CD4-positive, CD25-positive, alpha-beta regulatory T cell (primary cell): ENCODE measurements at regions not wholly inside any gene's neighbourhood (a gene's known extent, or its start where the extent isn't known, plus 50 kb on each side); places are given as distances from the start of the nearest gene placed in this dataset.

Experiments
- ATAC-seq, 2 donors: fragments of 150-1000 bp; cut with Tn5 transposase; one replicate each; pipeline ENCODE4 v1.10.0; 2021; ENCODE audit warnings: low read depth in 2 of 2, moderate number of reproducible peaks in 2 of 2, moderate library complexity in 1 of 2
- DNase-seq, 3 donors: peaks; one replicate each; pipeline versions ENCODE4 v3.0.0 to v3.0.0-alpha.2; 2012 to 2022; ENCODE audit warnings: mixed read lengths in 1 of 3
- H3K27ac ChIP-seq: one replicate; pipeline ENCODE4 v1.7.0; 2013; ENCODE audit warnings: mild to moderate bottlenecking, low read length; ENCODE audit not compliant: insufficient read depth, poor library complexity, severe bottlenecking
- H3K27me3 ChIP-seq: one replicate; pipeline ENCODE4 v1.7.0; 2013; ENCODE audit warnings: low read length; ENCODE audit not compliant: control insufficient read depth, insufficient read depth
- H3K36me3 ChIP-seq: one replicate; pipeline ENCODE4 v1.7.0; 2013; ENCODE audit warnings: mild to moderate bottlenecking, low read length, moderate library complexity; ENCODE audit not compliant: control insufficient read depth, insufficient read depth
- H3K4me1 ChIP-seq: 2 replicates; pipeline ENCODE4 v1.7.0; 2013; ENCODE audit warnings: mild to moderate bottlenecking, low read length; ENCODE audit not compliant: insufficient read depth, control insufficient read depth, poor library complexity, severe bottlenecking
- H3K4me3 ChIP-seq: one replicate; pipeline ENCODE4 v1.7.0; 2013; ENCODE audit warnings: low read depth, mild to moderate bottlenecking, low read length, moderate library complexity
- H3K9me3 ChIP-seq, 2 experiments: 1 replicate in 1 of 2; 2 replicates in 1 of 2; pipeline ENCODE4 v1.7.0; 2013; ENCODE audit warnings: low read length in 2 of 2, mild to moderate bottlenecking in 1 of 2, moderate library complexity in 1 of 2; ENCODE audit not compliant: control insufficient read depth in 2 of 2
- H3K27ac Mint-ChIP-seq, 3 donors: one replicate each; pipeline ENCODE4 v1.8.0; 2020 to 2022; ENCODE audit warnings: mild to moderate bottlenecking in 3 of 3, mixed read lengths in 3 of 3, moderate library complexity in 2 of 3
- H3K27me3 Mint-ChIP-seq: one replicate; pipeline ENCODE4 v1.8.0; 2022; ENCODE audit warnings: mild to moderate bottlenecking, mixed read lengths
- H3K36me3 Mint-ChIP-seq: one replicate; pipeline ENCODE4 v1.8.0; 2020; ENCODE audit warnings: mixed read lengths
- H3K4me1 Mint-ChIP-seq, 4 donors: one replicate each; pipeline ENCODE4 v1.8.0; 2020 to 2022; ENCODE audit warnings: mixed read lengths in 4 of 4, mild to moderate bottlenecking in 1 of 4
- H3K4me3 Mint-ChIP-seq, 4 donors: one replicate each; pipeline ENCODE4 v1.8.0; 2020 to 2022; ENCODE audit warnings: mild to moderate bottlenecking in 4 of 4, mixed read lengths in 4 of 4, moderate library complexity in 3 of 4
- H3K9me3 Mint-ChIP-seq, 7 donors: one replicate each; pipeline ENCODE4 v1.8.0; 2020 to 2022; ENCODE audit warnings: mixed read lengths in 7 of 7, mild to moderate bottlenecking in 3 of 7, moderate library complexity in 2 of 7

DNA sequence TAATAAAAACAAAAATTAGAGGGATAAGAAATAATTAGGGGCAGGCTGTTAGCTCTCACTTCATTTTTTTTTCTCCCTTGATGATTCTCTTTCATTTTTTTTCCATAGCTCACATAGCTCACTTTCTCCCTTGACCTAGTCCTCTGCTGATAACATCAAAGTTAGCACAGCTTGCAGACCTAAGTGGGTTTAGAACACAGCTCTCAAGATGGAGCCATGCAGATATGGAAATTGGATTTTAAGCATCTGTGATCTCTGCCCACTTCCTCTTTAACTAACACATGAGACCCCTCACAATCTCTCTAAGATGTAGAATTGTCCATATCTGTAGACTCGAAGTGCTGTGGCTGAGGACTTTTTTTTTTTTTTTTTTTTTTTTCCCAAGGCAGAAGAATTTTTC is 257.1 kb downstream of the SOX4 start:
- ATAC-seq, result no peak
- Histone ChIP-seq H3K27ac (no peak overlapping the region), H3K27me3 (no peaks in the 10 kb centered on the region), H3K9me3 (no peaks in the 10 kb centered on the region), H3K36me3 (no peaks in the 10 kb centered on the region), H3K4me3 (no peak overlapping the region), H3K4me1 (no peaks in the 10 kb centered on the region)
- peaks cover 8% of the 10 kb centered on the region for H3K27me3 Mint-ChIP-seq
- H3K36me3 Mint-ChIP-seq, result no peaks in the 10 kb centered on the region
- H3K27ac Mint-ChIP-seq, result no peak overlapping the region
- DNase-seq, result no peak
- no peak overlapping the region for H3K4me3 Mint-ChIP-seq
- H3K4me1 Mint-ChIP-seq, result peaks cover 0 to 5% (median 0%) of the 10 kb centered on the region in 4 donors
- peaks cover 0 to 3% (median 0%) of the 10 kb centered on the region in 7 donors for H3K9me3 Mint-ChIP-seq

- H3K27ac ChIP-seq, result no peak overlapping the region
- H3K27me3 ChIP-seq, result no peaks in the 10 kb centered on the region
- H3K27ac Mint-ChIP-seq, result no peak overlapping the region
- no peak overlapping the region for H3K4me3 ChIP-seq
- no peak overlapping the region for H3K4me3 Mint-ChIP-seq
- H3K9me3 ChIP-seq, result no peaks in the 10 kb centered on the region
- DNase-seq, result no peak
- no peaks in the 10 kb centered on the region for H3K36me3 Mint-ChIP-seq
- H3K4me1 ChIP-seq, result no peaks in the 10 kb centered on the region
- ATAC-seq, result no peak
- no peaks in the 10 kb centered on the region for H3K36me3 ChIP-seq
- H3K27me3 Mint-ChIP-seq, result no peaks in the 10 kb centered on the region
- no peaks in the 10 kb centered on the region for H3K4me1 Mint-ChIP-seq
- H3K9me3 Mint-ChIP-seq, result peaks cover 0 to under 1% (median 0%) of the 10 kb centered on the region in 7 donors
Measured at GRCh38 chr6:21855811-21856455, 262.4 kb downstream of the SOX4 start.

DNA sequence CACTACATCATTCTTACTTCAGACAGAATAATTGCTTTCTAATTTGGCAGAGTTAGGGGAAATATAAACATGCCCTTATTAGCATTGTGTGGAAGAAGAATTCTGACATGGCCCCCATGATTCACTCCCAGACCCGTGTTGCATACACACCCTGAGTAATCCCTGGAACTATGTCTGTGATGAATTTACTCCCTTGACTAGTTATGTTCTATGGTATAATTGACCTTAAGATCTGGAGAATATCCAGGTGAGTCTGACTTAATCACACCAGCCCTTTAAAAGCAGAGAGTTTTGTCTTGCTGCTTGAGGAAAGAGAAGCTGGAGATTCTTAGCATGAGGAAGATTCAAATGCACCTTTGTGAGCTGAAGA is 262.9 kb downstream of the SOX4 start:
- Mint-ChIP-seq H3K36me3 (no peaks in the 10 kb centered on the region), H3K27me3 (no peaks in the 10 kb centered on the region), H3K4me3 (no peak overlapping the region), H3K9me3 (peaks cover 0 to 5% (median 0%) of the 10 kb centered on the region in 7 donors), H3K27ac (no peak overlapping the region), H3K4me1 (no peaks in the 10 kb centered on the region)
- ATAC-seq, result no peak
- no peaks in the 10 kb centered on the region for H3K4me1 ChIP-seq
- H3K27ac ChIP-seq, result no peak overlapping the region
- no peaks in the 10 kb centered on the region for H3K27me3 ChIP-seq
- H3K9me3 ChIP-seq, result no peaks in the 10 kb centered on the region
- no peak overlapping the region for H3K4me3 ChIP-seq
- no peaks in the 10 kb centered on the region for H3K36me3 ChIP-seq
- no peak for DNase-seq

GRCh38 chr6:21856844-21857243 is 263.3 kb downstream of the SOX4 start:
- Histone ChIP-seq H3K4me3 (no peak overlapping the region), H3K4me1 (no peaks in the 10 kb centered on the region), H3K27ac (no peak overlapping the region), H3K9me3 (no peaks in the 10 kb centered on the region), H3K36me3 (no peaks in the 10 kb centered on the region), H3K27me3 (no peaks in the 10 kb centered on the region)
- DNase-seq (no peak), ATAC-seq (no peak)
- H3K27me3 Mint-ChIP-seq, result no peaks in the 10 kb centered on the region
- H3K27ac Mint-ChIP-seq, result no peak overlapping the region
- H3K4me1 Mint-ChIP-seq, result no peaks in the 10 kb centered on the region
- no peak overlapping the region for H3K4me3 Mint-ChIP-seq
- peaks cover 0 to 5% (median 0%) of the 10 kb centered on the region in 7 donors for H3K9me3 Mint-ChIP-seq
- H3K36me3 Mint-ChIP-seq, result no peaks in the 10 kb centered on the region

DNA sequence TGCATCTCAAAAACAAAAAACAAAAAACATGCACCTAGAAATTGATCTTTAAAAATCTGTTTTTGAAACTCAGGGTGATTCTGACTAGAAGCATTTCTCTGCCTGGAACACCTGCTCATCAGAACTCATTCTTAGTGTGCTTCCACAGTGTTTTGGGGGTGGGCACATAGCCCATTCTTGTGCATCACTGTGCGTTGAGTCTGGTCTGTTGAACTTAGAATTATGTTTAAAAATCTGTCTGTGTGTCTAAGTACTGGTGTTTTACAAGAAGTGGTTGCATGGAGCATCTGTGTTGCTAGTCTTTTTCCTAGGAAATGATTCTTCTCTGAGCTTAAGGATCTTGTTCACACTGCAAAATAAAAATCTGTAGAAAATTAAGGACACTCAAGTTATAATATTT is 264.5 kb downstream of the SOX4 start:
- Histone ChIP-seq H3K27me3 (no peaks in the 10 kb centered on the region), H3K36me3 (no peaks in the 10 kb centered on the region), H3K27ac (no peak overlapping the region), H3K4me1 (no peaks in the 10 kb centered on the region), H3K4me3 (no peak overlapping the region), H3K9me3 (no peaks in the 10 kb centered on the region)
- no peaks in the 10 kb centered on the region for H3K27me3 Mint-ChIP-seq
- H3K4me3 Mint-ChIP-seq, result no peak overlapping the region
- H3K36me3 Mint-ChIP-seq, result no peaks in the 10 kb centered on the region
- H3K4me1 Mint-ChIP-seq, result no peaks in the 10 kb centered on the region
- no peak overlapping the region for H3K27ac Mint-ChIP-seq
- H3K9me3 Mint-ChIP-seq, result peaks cover 0 to 5% (median 0%) of the 10 kb centered on the region in 7 donors
- DNase-seq (no peak), ATAC-seq (no peak)

DNA sequence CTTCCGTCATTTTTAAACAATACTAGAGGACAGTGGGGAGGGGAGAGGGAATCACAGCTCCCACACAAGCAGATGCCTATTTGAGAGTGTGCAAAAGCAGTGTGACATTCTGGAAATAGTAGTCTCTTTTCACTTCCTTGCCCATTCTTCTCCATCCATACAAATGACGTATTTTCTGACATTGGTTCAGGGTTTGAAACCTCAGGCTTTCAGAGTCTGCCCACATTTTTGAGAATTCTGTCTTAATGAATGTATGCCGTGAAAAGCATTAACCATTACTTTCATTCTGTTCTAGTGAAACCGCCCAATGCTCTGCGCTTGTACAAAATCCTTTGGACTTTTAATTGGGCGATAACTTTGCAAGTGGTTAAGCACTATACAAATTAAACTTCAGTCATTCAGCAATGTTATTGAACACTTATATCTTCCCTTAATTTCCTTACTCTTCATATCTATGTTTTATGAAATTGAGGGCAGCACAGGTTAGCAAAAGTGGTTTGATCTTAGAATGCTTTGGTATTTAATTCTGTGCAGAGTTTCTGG is 265.7 kb downstream of the SOX4 start:
- no peaks in the 10 kb centered on the region for H3K27me3 Mint-ChIP-seq
- peaks cover 0 to 5% (median 0%) of the 10 kb centered on the region in 7 donors for H3K9me3 Mint-ChIP-seq
- H3K27ac Mint-ChIP-seq, result no peak overlapping the region
- ATAC-seq (no peak), DNase-seq (no peak)
- no peaks in the 10 kb centered on the region for H3K36me3 Mint-ChIP-seq
- no peaks in the 10 kb centered on the region for H3K9me3 ChIP-seq
- no peaks in the 10 kb centered on the region for H3K27me3 ChIP-seq
- H3K4me1 Mint-ChIP-seq, result no peaks in the 10 kb centered on the region
- no peak overlapping the region for H3K27ac ChIP-seq
- H3K4me3 Mint-ChIP-seq, result no peak overlapping the region
- no peak overlapping the region for H3K4me3 ChIP-seq
- no peaks in the 10 kb centered on the region for H3K36me3 ChIP-seq
- H3K4me1 ChIP-seq, result no peaks in the 10 kb centered on the region

GRCh38 chr6:21861942-21862341 is 268.4 kb downstream of the SOX4 start:
- Mint-ChIP-seq H3K9me3 (peaks cover 0 to 5% (median 0%) of the 10 kb centered on the region in 7 donors), H3K36me3 (no peaks in the 10 kb centered on the region), H3K27me3 (no peaks in the 10 kb centered on the region), H3K4me1 (no peaks in the 10 kb centered on the region), H3K4me3 (no peak overlapping the region), H3K27ac (no peak overlapping the region)
- Histone ChIP-seq H3K27ac (no peak overlapping the region), H3K9me3 (no peaks in the 10 kb centered on the region), H3K4me1 (no peaks in the 10 kb centered on the region), H3K27me3 (no peaks in the 10 kb centered on the region), H3K36me3 (no peaks in the 10 kb centered on the region), H3K4me3 (no peak overlapping the region)
- ATAC-seq (no peak), DNase-seq (no peak)

GRCh38 chr6:21864206-21864605 is 270.7 kb downstream of the SOX4 start:
- ATAC-seq (no peak), DNase-seq (no peak)
- Histone ChIP-seq H3K4me3 (no peak overlapping the region), H3K9me3 (no peaks in the 10 kb centered on the region), H3K36me3 (no peaks in the 10 kb centered on the region), H3K27me3 (no peaks in the 10 kb centered on the region), H3K4me1 (no peaks in the 10 kb centered on the region), H3K27ac (no peak overlapping the region)
- Mint-ChIP-seq H3K36me3 (no peaks in the 10 kb centered on the region), H3K27me3 (no peaks in the 10 kb centered on the region), H3K27ac (no peak overlapping the region), H3K4me3 (no peak overlapping the region), H3K4me1 (no peaks in the 10 kb centered on the region), H3K9me3 (peaks cover 0 to 5% (median 0%) of the 10 kb centered on the region in 7 donors)
